GM12878 (cell line): ENCODE measurements at regions not wholly inside any gene's neighbourhood (a gene's known extent, or its start where the extent isn't known, plus 50 kb on each side); places are given as distances from the start of the nearest gene placed in this dataset.

Experiments used
- ATAC-seq: fragments of 200-7000 bp; cut with Tn5 transposase; 3 replicates; pipeline ENCODE4 v1.9.1; 2020; ENCODE audit warnings: mild to moderate bottlenecking, moderate library complexity
- BruUV-seq: library from RNA; stranded (reverse); fragments of 400-500 nt; replicated peaks from 2 replicates; lab custom pipeline; 2021; lab: Mats Ljungman, UMichigan
- CTCF ChIA-PET: fragments of 300-600 bp; sonication (Branson Sonifier 250); formaldehyde crosslinking; extraction: SDS; loops from one replicate; lab custom pipeline; 2021; ENCODE audit warnings: inconsistent platforms; lab: Yijun Ruan, JAX
- POLR2A ChIA-PET: fragments of 350-600 bp; formaldehyde crosslinking; extraction: SDS; loops from one replicate; lab custom pipeline; 2021; ENCODE audit warnings: inconsistent platforms; lab: Charles Lee
- RAD21 ChIA-PET: fragments of 300-600 bp; sonication (Branson Sonifier 250); formaldehyde crosslinking; loops from one replicate; lab custom pipeline; 2023; ENCODE audit warnings: antibody characterized with exemption; ENCODE audit not compliant: unreplicated experiment; lab: Charles Lee
- SMC1A ChIA-PET: fragments of 300-600 bp; sonication (Branson Sonifier 250); formaldehyde crosslinking; loops from one replicate; lab custom pipeline; 2023; ENCODE audit not compliant: unreplicated experiment, uncharacterized antibody; lab: Charles Lee
- DNase-seq: peaks from one replicate; pipeline ENCODE4 v3.0.0-alpha.2; 2011; ENCODE audit warnings: low read depth, low spot score
- FAIRE-seq: peaks from 3 replicates; lab custom pipeline; 2011; peaks lifted over from hg19 to GRCh38; lab: Jason Lieb, UNC
- H2AFZ ChIP-seq: 2 replicates; pipeline ENCODE4 v1.6.0; 2011; ENCODE audit warnings: low read depth, low read length, control low read depth; ENCODE audit not compliant: control insufficient read depth
- H3K27ac ChIP-seq: 2 replicates; pipeline ENCODE4 v1.5.1; 2011; ENCODE audit warnings: control low read depth; ENCODE audit not compliant: control insufficient read depth, insufficient read depth
- H3K27me3 ChIP-seq, 2 experiments: replicated peaks in 1 of 2; 2 replicates each; pipeline versions ENCODE4 v1.6.0 to v1.6.1; 2011; ENCODE audit warnings: low read length in 1 of 2; ENCODE audit not compliant: control insufficient read depth in 2 of 2, insufficient read depth in 2 of 2
- H3K36me3 ChIP-seq, 2 experiments: 2 replicates each; pipeline ENCODE4 v1.5.1; 2011; ENCODE audit warnings: low read length in 1 of 2; ENCODE audit not compliant: control insufficient read depth in 2 of 2, insufficient read depth in 2 of 2
- H3K4me1 ChIP-seq: 2 replicates; pipeline ENCODE4 v1.6.1; 2011; ENCODE audit warnings: mild to moderate bottlenecking, low read length, moderate library complexity, mixed read lengths; ENCODE audit not compliant: control insufficient read depth, insufficient read depth
- H3K4me2 ChIP-seq: 2 replicates; pipeline ENCODE4 v1.6.0; 2011; ENCODE audit warnings: control low read depth; ENCODE audit not compliant: control insufficient read depth, insufficient read depth
- H3K4me3 ChIP-seq: fragments of 200-600 bp; sonication (generic); 2 replicates; pipeline ENCODE4 v1.5.1; 2016
- H3K79me2 ChIP-seq: 2 replicates; pipeline ENCODE4 v1.6.0; 2011; ENCODE audit warnings: low read length; ENCODE audit not compliant: control insufficient read depth, insufficient read depth
- H3K9ac ChIP-seq: 2 replicates; pipeline ENCODE4 v1.8.0; 2011; ENCODE audit warnings: low read length, control low read depth, mixed read lengths; ENCODE audit not compliant: control insufficient read depth, insufficient read depth
- H3K9me3 ChIP-seq: replicated peaks from 3 replicates; pipeline ENCODE4 v1.5.1; 2011; ENCODE audit warnings: mild to moderate bottlenecking, low read length; ENCODE audit not compliant: control insufficient read depth, insufficient read depth
- H4K20me1 ChIP-seq: 2 replicates; pipeline ENCODE4 v1.6.0; 2011; ENCODE audit not compliant: control insufficient read depth, insufficient read depth
- CREM ChIP-seq: IDR thresholded peaks from 2 replicates; pipeline ENCODE4 v1.6.1; 2014; ENCODE audit warnings: antibody characterized with exemption, low read depth
- EED ChIP-seq: sonication (generic); IDR thresholded peaks from 2 replicates; pipeline ENCODE4 v1.6.1; 2016; ENCODE audit warnings: antibody characterized with exemption, low read depth
- HDAC2 ChIP-seq: fragments of 200-600 bp; sonication (generic); IDR thresholded peaks from 2 replicates; pipeline ENCODE4 v1.6.1; 2017
- KDM1A ChIP-seq: fragments of 200-600 bp; sonication (generic); IDR thresholded peaks from 2 replicates; pipeline ENCODE4 v1.6.1; 2016; ENCODE audit warnings: borderline replicate concordance
- MEF2B ChIP-seq: fragments of 450-650 bp; IDR thresholded peaks from 2 replicates; pipeline ENCODE4 v1.6.1; 2018; ENCODE audit warnings: mild to moderate bottlenecking, moderate library complexity; ENCODE audit not compliant: partially characterized antibody, poor library complexity, severe bottlenecking
- MTA2 ChIP-seq: fragments of 450-650 bp; IDR thresholded peaks from 2 replicates; pipeline ENCODE4 v1.6.1; 2016; ENCODE audit warnings: low read depth, mild to moderate bottlenecking, moderate library complexity
- NBN ChIP-seq: fragments of 450-650 bp; IDR thresholded peaks from 2 replicates; pipeline ENCODE4 v1.6.1; 2016
- NFXL1 ChIP-seq: fragments of 450-650 bp; IDR thresholded peaks from 2 replicates; pipeline ENCODE4 v1.6.1; 2017; ENCODE audit warnings: antibody characterized with exemption, mild to moderate bottlenecking, borderline replicate concordance
- NR2C2 ChIP-seq: IDR thresholded peaks from 2 replicates; pipeline ENCODE4 v1.6.1; 2011; ENCODE audit warnings: borderline replicate concordance, low read depth; ENCODE audit not compliant: control insufficient read depth, insufficient read length
- NRF1 ChIP-seq: conservative IDR thresholded peaks from 2 replicates; pipeline ENCODE4 v1.6.1; 2011; ENCODE audit warnings: mild to moderate bottlenecking, low read depth, low read length, improper control_type of control experiment
- POLR2A ChIP-seq: IDR thresholded peaks from 2 replicates; pipeline ENCODE4 v1.6.1; 2011; ENCODE audit warnings: low read depth, mild to moderate bottlenecking, low read length
- SUZ12 ChIP-seq: fragments of 200-600 bp; sonication (generic); IDR thresholded peaks from one replicate; pipeline ENCODE4 v1.6.1; 2018; ENCODE audit warnings: antibody characterized with exemption, mild to moderate bottlenecking; ENCODE audit not compliant: unreplicated experiment
- WRNIP1 ChIP-seq: IDR thresholded peaks from 2 replicates; pipeline ENCODE4 v1.6.1; 2011; ENCODE audit warnings: low read depth, low read length, improper control_type of control experiment, borderline replicate concordance
- WGBS: methylation state at CpG from one replicate; pipeline ENCODE4 v1.1.6; 2016; ENCODE audit warnings: low lambda C conversion rate; ENCODE audit not compliant: insufficient replicate concordance, insufficient coverage; ENCODE audit errors: missing lambda C conversion rate; 5-methylcytosine and 5-hydroxymethylcytosine counted together
- in situ Hi-C: fragments of 300-500 bp; cut with MboI; formaldehyde crosslinking; loops from 9 replicates; pipeline ENCODE4 v1.14.3; 2018; ENCODE audit warnings: mixed read lengths
- intact Hi-C: fragments of 100-400 bp; cut with micrococcal nuclease; formaldehyde crosslinking; loops from one replicate; pipeline ENCODE4 v1.14.2; 2022; ENCODE audit not compliant: unreplicated experiment
- TF ChIP-seq, protein P1 (sequence below): IDR thresholded peaks from 2 replicates; pipeline ENCODE4 v1.6.1; 2012; ENCODE audit warnings: low read depth, low read length, improper control_type of control experiment
- TF ChIP-seq, protein P2 (sequence below): fragments of 450-650 bp; IDR thresholded peaks from 2 replicates; pipeline ENCODE4 v1.6.1; 2017; ENCODE audit warnings: low read depth, mild to moderate bottlenecking, moderate library complexity
- TF ChIP-seq, protein P3 (sequence below): fragments of 450-650 bp; IDR thresholded peaks from 2 replicates; pipeline ENCODE4 v1.6.1; 2018; ENCODE audit warnings: mild to moderate bottlenecking, low read depth, moderate library complexity; ENCODE audit not compliant: partially characterized antibody
- TF ChIP-seq, protein P4 (sequence below): fragments of 450-650 bp; formaldehyde crosslinking; IDR thresholded peaks from 2 replicates; pipeline ENCODE4 v1.4.0; 2022; ENCODE audit warnings: mild to moderate bottlenecking, moderate library complexity
- TF ChIP-seq, protein P5 (sequence below): IDR thresholded peaks from 2 replicates; pipeline ENCODE4 v1.6.1; 2012; ENCODE audit warnings: low read depth, low read length, improper control_type of control experiment

DNA sequence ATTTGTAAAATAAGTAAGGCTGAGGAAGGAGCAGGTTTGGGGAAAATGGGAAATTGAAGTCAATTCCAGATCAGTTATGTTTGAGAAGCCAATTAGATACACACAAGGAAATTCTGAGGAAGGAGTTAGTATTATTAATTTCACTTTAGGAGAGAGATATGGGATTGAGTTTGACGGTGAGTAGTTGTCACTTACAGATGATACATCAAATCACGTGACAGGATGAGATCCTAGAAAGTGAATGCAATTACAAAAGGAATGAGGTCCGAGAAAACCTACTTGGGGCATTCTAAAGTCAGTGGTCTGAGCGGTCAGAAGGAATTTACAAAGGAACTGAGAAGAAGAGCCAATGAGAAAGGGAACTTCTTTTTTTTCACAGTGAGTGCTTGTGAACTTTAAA lies 364.3 kb upstream of the TMEM229A start:
- WGBS, result 17% methylated on average over 4 of the region's 4 CpGs
- FAIRE-seq (no peak), ATAC-seq (no peak), DNase-seq (no peak)
- no peaks in the 10 kb centered on the region for H3K4me1 ChIP-seq
- no peaks in the 10 kb centered on the region for H3K79me2 ChIP-seq
- no peak overlapping the region for H3K9ac ChIP-seq
- intact Hi-C loops, result no loop called here
- POLR2A ChIA-PET, result no interaction called here
- BruUV-seq, result no TSS peak
- CTCF ChIA-PET, result no interaction called here
- no peak overlapping the region for H2AFZ ChIP-seq
- H4K20me1 ChIP-seq, result no peaks in the 10 kb centered on the region
- in situ Hi-C loops, result no loop called here
- RAD21 ChIA-PET, result no interaction called here
- no peaks in the 10 kb centered on the region for H3K27me3 ChIP-seq
- no peak overlapping the region for H3K4me3 ChIP-seq
- SMC1A ChIA-PET, result interaction anchor here (0.7 kb wide), 1 partner anchor 816 kb away, joined by 3 read pairs; no protein-coding TSS in a partner anchor
- no peak overlapping the region for H3K27ac ChIP-seq
- H3K36me3 ChIP-seq, result no peaks in the 10 kb centered on the region
- no peak overlapping the region for H3K4me2 ChIP-seq
- H3K9me3 ChIP-seq, result no peaks in the 10 kb centered on the region
- TF ChIP-seq MEF2B (no peak), HDAC2 (no peak), NRF1 (no peak), NBN (no peak), NR2C2 (no peak), NFXL1 (no peak), CREM (no peak), EED (no peak), WRNIP1 (no peak), KDM1A (no peak), MTA2 (no peak), POLR2A (no peak), SUZ12 (no peak)
- TF ChIP-seq, protein P1, sequence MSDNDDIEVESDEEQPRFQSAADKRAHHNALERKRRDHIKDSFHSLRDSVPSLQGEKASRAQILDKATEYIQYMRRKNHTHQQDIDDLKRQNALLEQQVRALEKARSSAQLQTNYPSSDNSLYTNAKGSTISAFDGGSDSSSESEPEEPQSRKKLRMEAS, result no peak
- TF ChIP-seq, protein P2, sequence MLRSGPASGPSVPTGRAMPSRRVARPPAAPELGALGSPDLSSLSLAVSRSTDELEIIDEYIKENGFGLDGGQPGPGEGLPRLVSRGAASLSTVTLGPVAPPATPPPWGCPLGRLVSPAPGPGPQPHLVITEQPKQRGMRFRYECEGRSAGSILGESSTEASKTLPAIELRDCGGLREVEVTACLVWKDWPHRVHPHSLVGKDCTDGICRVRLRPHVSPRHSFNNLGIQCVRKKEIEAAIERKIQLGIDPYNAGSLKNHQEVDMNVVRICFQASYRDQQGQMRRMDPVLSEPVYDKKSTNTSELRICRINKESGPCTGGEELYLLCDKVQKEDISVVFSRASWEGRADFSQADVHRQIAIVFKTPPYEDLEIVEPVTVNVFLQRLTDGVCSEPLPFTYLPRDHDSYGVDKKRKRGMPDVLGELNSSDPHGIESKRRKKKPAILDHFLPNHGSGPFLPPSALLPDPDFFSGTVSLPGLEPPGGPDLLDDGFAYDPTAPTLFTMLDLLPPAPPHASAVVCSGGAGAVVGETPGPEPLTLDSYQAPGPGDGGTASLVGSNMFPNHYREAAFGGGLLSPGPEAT, result no peak
- TF ChIP-seq, protein P3, sequence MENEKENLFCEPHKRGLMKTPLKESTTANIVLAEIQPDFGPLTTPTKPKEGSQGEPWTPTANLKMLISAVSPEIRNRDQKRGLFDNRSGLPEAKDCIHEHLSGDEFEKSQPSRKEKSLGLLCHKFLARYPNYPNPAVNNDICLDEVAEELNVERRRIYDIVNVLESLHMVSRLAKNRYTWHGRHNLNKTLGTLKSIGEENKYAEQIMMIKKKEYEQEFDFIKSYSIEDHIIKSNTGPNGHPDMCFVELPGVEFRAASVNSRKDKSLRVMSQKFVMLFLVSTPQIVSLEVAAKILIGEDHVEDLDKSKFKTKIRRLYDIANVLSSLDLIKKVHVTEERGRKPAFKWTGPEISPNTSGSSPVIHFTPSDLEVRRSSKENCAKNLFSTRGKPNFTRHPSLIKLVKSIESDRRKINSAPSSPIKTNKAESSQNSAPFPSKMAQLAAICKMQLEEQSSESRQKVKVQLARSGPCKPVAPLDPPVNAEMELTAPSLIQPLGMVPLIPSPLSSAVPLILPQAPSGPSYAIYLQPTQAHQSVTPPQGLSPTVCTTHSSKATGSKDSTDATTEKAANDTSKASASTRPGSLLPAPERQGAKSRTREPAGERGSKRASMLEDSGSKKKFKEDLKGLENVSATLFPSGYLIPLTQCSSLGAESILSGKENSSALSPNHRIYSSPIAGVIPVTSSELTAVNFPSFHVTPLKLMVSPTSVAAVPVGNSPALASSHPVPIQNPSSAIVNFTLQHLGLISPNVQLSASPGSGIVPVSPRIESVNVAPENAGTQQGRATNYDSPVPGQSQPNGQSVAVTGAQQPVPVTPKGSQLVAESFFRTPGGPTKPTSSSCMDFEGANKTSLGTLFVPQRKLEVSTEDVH, result no peak
- TF ChIP-seq, protein P4, sequence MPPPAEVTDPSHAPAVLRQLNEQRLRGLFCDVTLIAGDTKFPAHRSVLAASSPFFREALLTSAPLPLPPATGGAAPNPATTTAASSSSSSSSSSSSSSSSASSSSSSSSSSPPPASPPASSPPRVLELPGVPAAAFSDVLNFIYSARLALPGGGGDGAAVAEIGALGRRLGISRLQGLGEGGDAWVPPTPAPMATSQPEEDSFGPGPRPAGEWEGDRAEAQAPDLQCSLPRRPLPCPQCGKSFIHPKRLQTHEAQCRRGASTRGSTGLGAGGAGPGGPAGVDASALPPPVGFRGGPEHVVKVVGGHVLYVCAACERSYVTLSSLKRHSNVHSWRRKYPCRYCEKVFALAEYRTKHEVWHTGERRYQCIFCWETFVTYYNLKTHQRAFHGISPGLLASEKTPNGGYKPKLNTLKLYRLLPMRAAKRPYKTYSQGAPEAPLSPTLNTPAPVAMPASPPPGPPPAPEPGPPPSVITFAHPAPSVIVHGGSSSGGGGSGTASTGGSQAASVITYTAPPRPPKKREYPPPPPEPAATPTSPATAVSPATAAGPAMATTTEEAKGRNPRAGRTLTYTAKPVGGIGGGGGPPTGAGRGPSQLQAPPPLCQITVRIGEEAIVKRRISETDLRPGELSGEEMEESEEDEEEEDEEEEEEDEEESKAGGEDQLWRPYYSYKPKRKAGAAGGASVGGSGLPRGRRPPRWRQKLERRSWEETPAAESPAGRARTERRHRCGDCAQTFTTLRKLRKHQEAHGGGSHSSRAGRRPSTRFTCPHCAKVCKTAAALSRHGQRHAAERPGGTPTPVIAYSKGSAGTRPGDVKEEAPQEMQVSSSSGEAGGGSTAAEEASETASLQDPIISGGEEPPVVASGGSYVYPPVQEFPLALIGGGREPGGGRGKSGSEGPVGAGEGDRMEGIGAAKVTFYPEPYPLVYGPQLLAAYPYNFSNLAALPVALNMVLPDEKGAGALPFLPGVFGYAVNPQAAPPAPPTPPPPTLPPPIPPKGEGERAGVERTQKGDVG (CRISPR knock-in tag), result no peak
- TF ChIP-seq, protein P5, sequence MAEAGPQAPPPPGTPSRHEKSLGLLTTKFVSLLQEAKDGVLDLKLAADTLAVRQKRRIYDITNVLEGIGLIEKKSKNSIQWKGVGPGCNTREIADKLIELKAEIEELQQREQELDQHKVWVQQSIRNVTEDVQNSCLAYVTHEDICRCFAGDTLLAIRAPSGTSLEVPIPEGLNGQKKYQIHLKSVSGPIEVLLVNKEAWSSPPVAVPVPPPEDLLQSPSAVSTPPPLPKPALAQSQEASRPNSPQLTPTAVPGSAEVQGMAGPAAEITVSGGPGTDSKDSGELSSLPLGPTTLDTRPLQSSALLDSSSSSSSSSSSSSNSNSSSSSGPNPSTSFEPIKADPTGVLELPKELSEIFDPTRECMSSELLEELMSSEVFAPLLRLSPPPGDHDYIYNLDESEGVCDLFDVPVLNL, result no peak
